SIG-M5 treated with dmso at 0.1 percent for 504 hours (cell line): ENCODE measurements at regions not wholly inside any gene's neighbourhood (a gene's known extent, or its start where the extent isn't known, plus 50 kb on each side); places are given as distances from the start of the nearest gene placed in this dataset.
"Not testable (repeated sequence)": the region's sequence is repeated elsewhere in the genome, so short reads cannot be mapped to it uniquely, and the experiment has no call there.

Source experiments
- DNase-seq: peaks from one replicate; lab custom pipeline; 2025; ENCODE audit not compliant: unreplicated experiment; lab: John Stamatoyannopoulos, UW

GRCh38 chr5:155679530-155679929 is 647.4 kb upstream of the SGCD start:
- no peak for DNase-seq

- DNase-seq, result no peak
Observed at GRCh38 chr5:155684417-155684816, 642.5 kb upstream of the SGCD start.

GRCh38 chr5:155686131-155686530 is 640.8 kb upstream of the SGCD start:
- DNase-seq, result no peak

DNA sequence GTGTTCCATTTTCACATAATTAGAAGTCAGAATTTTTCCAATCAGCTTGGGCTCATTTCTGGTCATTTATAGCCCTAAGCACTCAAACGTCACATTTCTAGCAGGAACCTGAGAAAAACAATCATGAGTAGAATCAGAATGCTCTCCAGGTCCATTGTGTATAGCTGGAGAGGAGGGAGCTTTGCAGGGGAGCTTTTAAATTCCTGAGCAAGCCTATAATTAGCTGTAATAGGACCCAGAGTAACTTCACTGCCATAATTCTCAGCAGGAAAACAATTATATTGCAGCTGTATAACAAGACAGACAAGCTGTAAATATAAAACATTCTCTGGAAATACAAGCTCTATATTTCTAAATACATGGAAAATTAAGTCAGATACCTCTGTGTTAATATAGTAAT is 637.6 kb upstream of the SGCD start:
- DNase-seq, result no peak

DNA sequence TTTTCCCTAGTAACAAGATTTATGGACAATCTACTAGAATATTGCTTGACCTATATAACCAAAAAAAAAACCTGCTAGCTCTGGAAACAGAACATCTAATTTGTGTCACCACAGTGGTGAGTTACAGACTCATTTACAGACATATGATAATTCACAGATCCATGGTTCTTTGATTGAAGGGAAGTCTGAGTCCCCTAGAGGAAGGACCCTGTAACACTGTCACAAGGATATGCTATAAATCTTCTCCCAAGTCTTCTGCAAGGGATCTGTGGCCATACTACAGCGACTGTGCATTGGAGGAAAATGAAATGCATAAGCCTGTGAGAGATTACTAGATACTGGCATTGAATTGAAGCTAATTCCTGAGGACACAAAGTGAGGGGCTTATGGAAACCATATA is 630.6 kb upstream of the SGCD start:
- DNase-seq, result no peak

- DNase-seq, result no peak
Observed at GRCh38 chr5:155697236-155697635, 629.7 kb upstream of the SGCD start.

GRCh38 chr5:155699385-155699784 is 627.6 kb upstream of the SGCD start:
- no peak for DNase-seq

DNA sequence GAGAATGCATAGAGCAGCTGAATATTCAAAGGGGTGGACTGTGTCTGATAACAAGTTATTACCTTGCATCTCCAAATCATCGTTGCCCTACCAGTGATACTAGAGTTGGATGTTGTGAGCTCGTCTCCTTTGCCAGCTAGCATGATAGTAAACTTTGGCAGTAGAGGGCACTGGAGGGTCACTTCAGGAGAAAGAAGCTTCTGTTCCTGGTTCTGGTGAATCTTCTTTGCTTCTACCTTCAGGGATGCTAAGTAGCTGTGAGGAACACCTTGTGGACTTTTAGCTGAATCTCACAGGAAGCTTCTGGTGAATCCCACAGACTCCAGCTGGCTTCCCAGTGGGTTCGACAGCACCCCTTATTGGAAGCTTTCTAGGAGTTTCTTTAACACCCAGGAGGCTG is 626.6 kb upstream of the SGCD start:
- DNase-seq, result peak; percentile 11

DNA sequence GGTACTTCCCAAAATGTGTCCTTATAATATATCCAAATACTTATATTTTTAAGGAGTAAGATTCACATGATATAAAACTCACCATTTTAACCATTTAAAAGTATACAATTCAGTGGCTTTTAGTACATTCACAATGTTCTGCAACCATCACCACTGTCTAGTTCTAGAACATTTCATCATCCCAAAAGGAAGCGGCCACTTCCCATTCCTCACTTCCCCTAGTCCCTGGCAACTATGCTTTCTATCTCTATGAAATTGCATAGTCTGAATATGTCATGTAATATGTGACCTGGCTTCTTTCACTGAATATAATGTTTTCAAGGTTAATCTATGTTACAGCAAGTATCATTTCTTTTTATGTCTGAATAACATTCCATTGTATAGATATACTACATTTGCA is 615.1 kb upstream of the SGCD start:
- DNase-seq, result no peak

GRCh38 chr5:155714435-155714834 is 612.5 kb upstream of the SGCD start:
- DNase-seq, result not testable (repeated sequence)

GRCh38 chr5:155726267-155726666 is 600.7 kb upstream of the SGCD start:
- no peak for DNase-seq

DNA sequence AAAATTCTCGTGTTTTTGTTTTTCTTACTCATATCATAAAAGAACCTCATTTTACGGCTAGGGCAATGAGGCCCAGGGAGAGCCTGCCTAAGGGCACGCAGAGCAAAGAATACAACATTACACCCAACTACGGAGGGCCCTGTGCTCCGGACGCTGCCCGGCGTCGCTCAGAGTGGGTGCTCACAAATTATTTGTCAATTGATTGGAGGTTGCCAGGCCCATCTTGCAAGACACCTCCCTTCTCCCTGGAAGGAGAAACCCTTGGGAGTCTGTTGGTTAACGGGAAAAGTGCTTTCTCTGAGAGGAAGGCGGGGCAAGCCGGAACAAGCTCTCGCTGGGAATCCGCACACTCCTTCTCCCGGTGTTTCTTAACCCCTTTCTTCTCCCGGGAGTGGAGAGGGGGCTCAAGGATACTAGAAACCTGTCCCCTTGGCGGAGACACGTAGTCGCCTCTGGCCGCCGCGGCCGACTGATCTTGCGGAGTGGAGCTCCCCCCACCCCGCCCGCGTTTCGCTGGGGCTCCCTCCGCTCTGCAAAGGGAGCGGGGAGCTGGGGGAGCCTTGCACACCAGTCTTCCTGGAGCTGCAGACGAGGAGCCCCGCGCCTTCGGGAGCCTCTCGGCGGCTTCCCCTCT is 599.3 kb upstream of the SGCD start:
- DNase-seq, result no peak

- no peak for DNase-seq
Observed at GRCh38 chr5:155728146-155728856, 598.7 kb upstream of the SGCD start.

- DNase-seq, result no peak
Observed at GRCh38 chr5:155728857-155729683, 597.9 kb upstream of the SGCD start.

GRCh38 chr5:155729684-155730059 is 597.3 kb upstream of the SGCD start:
- no peak for DNase-seq

DNA sequence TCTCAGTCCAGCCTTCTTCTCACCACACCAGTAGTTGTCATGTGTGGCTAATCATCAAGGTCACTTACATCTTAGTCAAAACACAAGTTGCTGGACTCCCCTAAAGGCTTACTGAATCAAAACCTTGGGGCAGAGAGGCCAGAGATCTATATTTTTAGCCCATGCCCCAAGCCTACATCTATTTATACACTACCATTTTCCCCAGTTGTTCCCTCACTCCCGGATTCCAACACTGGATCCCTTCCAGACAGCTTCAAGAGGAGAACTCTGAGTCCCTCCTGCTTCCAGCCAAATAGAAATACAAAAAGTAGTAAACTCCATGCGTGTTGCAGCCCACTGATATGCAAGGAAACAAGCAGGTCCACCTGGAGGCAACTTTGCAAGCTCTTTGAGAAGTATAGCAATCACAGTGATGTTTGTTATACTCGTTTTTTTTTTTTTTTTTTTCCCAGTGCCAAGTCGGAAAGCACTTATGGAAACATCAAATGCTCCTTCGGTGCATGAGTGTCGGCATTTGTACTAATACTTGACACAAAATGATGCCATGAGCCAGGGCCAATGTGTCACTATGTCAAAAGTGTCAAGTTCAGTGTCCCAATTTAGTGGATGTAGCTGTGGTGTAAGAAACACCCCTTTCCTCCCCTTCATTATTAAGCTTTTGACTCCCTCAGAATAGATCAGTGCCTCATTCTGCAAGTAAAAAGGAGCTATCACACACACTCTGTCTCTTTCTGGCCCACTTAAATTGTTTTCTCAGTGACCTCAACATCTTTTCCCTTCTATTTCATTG is 594.2 kb upstream of the SGCD start:
- DNase-seq, result no peak

DNA sequence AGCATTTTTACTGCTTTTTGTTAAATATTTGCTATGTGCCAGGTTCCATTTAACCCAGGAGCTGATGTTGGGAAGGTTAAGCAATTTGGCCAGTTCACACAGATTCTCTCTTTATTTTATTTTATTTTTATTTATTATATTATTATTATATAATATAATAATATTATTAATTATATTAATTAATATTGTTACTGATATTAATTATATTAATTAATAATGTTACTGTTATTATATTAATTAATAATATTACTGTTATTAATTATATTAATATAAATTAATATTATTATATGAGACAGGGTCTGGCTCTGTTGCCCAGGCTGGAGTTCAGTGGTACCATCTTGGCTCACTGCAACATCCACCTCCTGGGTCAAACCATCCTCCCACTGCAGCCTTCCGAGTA is 593.0 kb upstream of the SGCD start:
- no peak for DNase-seq

DNA sequence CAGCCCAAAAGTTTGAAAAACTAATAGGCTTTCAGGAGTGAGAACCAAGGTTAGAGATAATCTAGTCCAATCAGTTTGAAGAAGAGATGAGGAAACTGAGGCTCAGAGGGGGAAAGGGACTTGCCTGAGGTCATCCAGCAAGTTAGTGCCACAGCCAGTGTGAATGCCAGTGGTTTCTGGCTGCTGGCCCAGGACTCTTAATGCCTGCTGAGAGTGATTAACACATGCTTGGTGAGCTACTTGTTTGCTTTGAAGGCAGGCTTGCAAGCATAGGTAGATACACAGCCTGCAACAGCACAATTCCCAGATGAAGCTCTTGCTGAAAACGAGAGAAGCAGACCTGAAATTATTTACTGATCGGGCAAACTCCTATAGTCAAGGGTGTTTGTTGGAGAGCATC is 591.6 kb upstream of the SGCD start:
- DNase-seq, result no peak

DNA sequence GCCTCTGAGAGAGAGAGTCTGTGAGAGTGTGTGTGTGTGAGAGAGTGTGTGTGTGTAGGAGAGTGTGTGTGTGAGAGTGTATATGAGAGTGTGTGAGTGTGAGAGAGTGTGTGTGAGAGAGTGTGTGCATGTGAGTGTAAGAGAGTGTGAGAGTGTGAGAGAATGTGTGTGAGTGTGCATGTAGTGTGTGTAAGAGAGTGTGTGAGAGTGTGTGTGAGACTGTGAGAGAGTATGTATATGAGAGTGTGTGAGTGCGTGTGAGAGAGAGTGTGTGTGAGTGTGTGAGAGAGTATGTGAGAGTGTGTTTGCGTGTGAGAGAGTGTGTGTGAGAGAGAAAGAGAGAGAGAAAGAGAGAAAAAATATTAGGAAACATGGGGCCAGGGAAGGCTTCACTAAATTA is 588.3 kb upstream of the SGCD start:
- no peak for DNase-seq

DNA sequence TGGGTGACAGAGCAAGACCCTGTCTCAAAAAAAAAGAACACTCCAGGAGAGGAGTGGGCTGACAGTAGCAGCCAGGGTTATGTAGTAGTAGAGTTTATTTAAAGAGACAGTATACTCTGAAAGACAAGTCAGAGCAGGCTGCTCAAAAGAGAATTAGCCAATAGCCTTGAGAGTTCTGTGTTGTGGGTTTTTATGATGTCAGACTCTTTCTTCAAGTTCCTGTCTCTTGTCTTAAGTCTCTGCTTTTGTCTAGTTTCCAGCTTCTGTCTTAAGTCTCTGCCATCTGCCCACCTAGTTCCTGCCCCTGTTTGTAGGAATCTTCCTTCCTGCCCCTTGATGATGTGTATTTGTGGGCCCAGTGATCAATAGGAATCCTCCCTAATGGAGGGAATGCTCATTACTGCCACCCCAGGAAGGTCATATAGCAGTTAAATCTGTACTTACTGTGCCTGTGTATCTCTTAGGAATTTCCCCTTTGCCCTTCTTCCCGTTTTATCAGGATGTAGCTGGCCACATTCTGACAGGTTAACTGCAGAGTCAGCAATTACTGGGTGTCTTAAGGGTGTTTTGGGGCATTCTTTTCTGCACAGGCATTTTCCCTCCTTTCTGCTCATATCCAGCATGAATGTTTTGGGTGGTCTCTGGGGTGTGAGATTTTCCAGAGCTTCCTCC is 580.5 kb upstream of the SGCD start:
- no peak for DNase-seq

- DNase-seq, result no peak
Observed at GRCh38 chr5:155750101-155750500, 576.9 kb upstream of the SGCD start.
